H1 (cell line): ENCODE measurements at regions not wholly inside any gene's neighbourhood (a gene's known extent, or its start where the extent isn't known, plus 50 kb on each side); places are given as distances from the start of the nearest gene placed in this dataset.

ENCODE experiments used
- CTCF ChIA-PET: fragments of 300-600 bp; sonication (Branson Sonifier 250); formaldehyde crosslinking; loops from one replicate; lab custom pipeline; 2021; ENCODE audit not compliant: partially characterized antibody; lab: Charles Lee
- POLR2A ChIA-PET: fragments of 300-600 bp; sonication (Branson Sonifier 250); formaldehyde crosslinking; loops from one replicate; lab custom pipeline; 2021; ENCODE audit warnings: inconsistent platforms; ENCODE audit not compliant: partially characterized antibody; lab: Charles Lee
- DNase-seq, 2 experiments: peaks; one replicate each; pipeline versions ENCODE4 v3.0.0 to v3.0.0-alpha.2; 2010 to 2022; ENCODE audit warnings: low spot score in 2 of 2, low read depth in 1 of 2, mixed read lengths in 1 of 2
- FAIRE-seq: peaks from 2 replicates; lab custom pipeline; 2011; peaks lifted over from hg19 to GRCh38; lab: Jason Lieb, UNC
- H2AFZ ChIP-seq: 2 replicates; pipeline ENCODE4 v1.8.1; 2012; ENCODE audit warnings: low read length, inconsistent platforms
- H2AK5ac ChIP-seq: 2 replicates; pipeline ENCODE4 v1.6.1; 2013; ENCODE audit warnings: low read depth, low read length
- H2BK120ac ChIP-seq: replicated peaks from 2 replicates; pipeline ENCODE3; 2013; ENCODE audit warnings: low read depth, low read length, inconsistent platforms
- H2BK12ac ChIP-seq: 2 replicates; pipeline ENCODE4 v1.6.1; 2013; ENCODE audit warnings: low read depth, low read length
- H2BK15ac ChIP-seq: 2 replicates; pipeline ENCODE4 v1.6.1; 2013; ENCODE audit warnings: low read length
- H2BK20ac ChIP-seq: 2 replicates; pipeline ENCODE4 v1.6.1; 2013; ENCODE audit warnings: low read length
- H2BK5ac ChIP-seq: 2 replicates; pipeline ENCODE4 v1.6.1; 2013; ENCODE audit warnings: low read depth, low read length
- H3K14ac ChIP-seq: 2 replicates; pipeline ENCODE4 v1.6.1; 2013; ENCODE audit warnings: inconsistent platforms; ENCODE audit not compliant: insufficient read length
- H3K18ac ChIP-seq: 2 replicates; pipeline ENCODE4 v1.6.1; 2013; ENCODE audit warnings: low read length; ENCODE audit errors: extremely low read depth
- H3K23ac ChIP-seq: 2 replicates; pipeline ENCODE4 v1.6.1; 2013; ENCODE audit warnings: inconsistent platforms; ENCODE audit not compliant: insufficient read length
- H3K23me2 ChIP-seq: 2 replicates; pipeline ENCODE4 v1.6.1; 2013; ENCODE audit warnings: low read depth, low read length
- H3K27ac ChIP-seq: 2 replicates; pipeline ENCODE4 v1.6.1; 2011; ENCODE audit warnings: low read depth, low read length, inconsistent platforms
- H3K27me3 ChIP-seq, 4 experiments: replicated peaks in 1 of 4; 1 replicate in 1 of 4; 2 replicates in 3 of 4; pipeline versions ENCODE4 v1.6.1 to v1.8.1; 2011 to 2013; ENCODE audit warnings: low read length in 3 of 4, mild to moderate bottlenecking in 3 of 4, inconsistent platforms in 2 of 4, mixed read lengths in 2 of 4, moderate library complexity in 1 of 4; ENCODE audit not compliant: control insufficient read depth in 3 of 4, insufficient read depth in 3 of 4; ENCODE audit errors: extremely low read depth in 1 of 4
- H3K36me3 ChIP-seq, 4 experiments: 2 replicates each; pipeline versions ENCODE4 v1.6.1 to v1.8.1; 2011 to 2013; ENCODE audit warnings: mild to moderate bottlenecking in 4 of 4, low read length in 3 of 4, moderate library complexity in 2 of 4, control low read depth in 1 of 4, inconsistent platforms in 1 of 4; ENCODE audit not compliant: insufficient read depth in 4 of 4, control insufficient read depth in 2 of 4
- H3K4ac ChIP-seq: replicated peaks from 2 replicates; pipeline ENCODE3; 2013; ENCODE audit warnings: low read length, low read depth, mixed read lengths, inconsistent platforms; ENCODE audit not compliant: insufficient read length
- H3K4me1 ChIP-seq, 4 experiments: replicated peaks in 1 of 4; 1 replicate in 1 of 4; 2 replicates in 3 of 4; pipeline versions ENCODE4 v1.6.1 to v1.8.1; 2011 to 2013; ENCODE audit warnings: low read length in 3 of 4, inconsistent platforms in 2 of 4, mixed read lengths in 1 of 4; ENCODE audit not compliant: insufficient read depth in 4 of 4, control insufficient read depth in 3 of 4
- H3K4me2 ChIP-seq, 2 experiments: 2 replicates each; pipeline versions ENCODE4 v1.6.1 to v1.8.1; 2011 to 2013; ENCODE audit warnings: low read depth in 2 of 2, low read length in 2 of 2, control low read depth in 1 of 2, inconsistent platforms in 1 of 2, mild to moderate bottlenecking in 1 of 2; ENCODE audit not compliant: insufficient read depth in 1 of 2
- H3K4me3 ChIP-seq, 4 experiments: fragments of 200-600, 300-600 bp in 1 of 4; sonication (generic), shearing (Covaris generic), sonication (Bioruptor Twin) in 1 of 4; 2 replicates each; pipeline versions ENCODE4 v1.5.1 to v1.8.1; 2011 to 2016; ENCODE audit warnings: low read length in 4 of 4, low read depth in 3 of 4, control low read depth in 2 of 4, inconsistent platforms in 2 of 4, mild to moderate bottlenecking in 2 of 4, mixed read lengths in 1 of 4, moderate library complexity in 1 of 4; ENCODE audit not compliant: insufficient read depth in 2 of 4; ENCODE audit errors: extremely low read depth in 1 of 4
- H3K56ac ChIP-seq: replicated peaks from 2 replicates; pipeline ENCODE3; 2013; ENCODE audit warnings: low read depth, mild to moderate bottlenecking, mixed read lengths, low read length, inconsistent platforms; ENCODE audit not compliant: insufficient read length
- H3K79me1 ChIP-seq: 2 replicates; pipeline ENCODE4 v1.6.1; 2013; ENCODE audit warnings: low read depth, low read length, control low read depth
- H3K79me2 ChIP-seq, 2 experiments: 2 replicates each; pipeline versions ENCODE4 v1.6.1 to v1.8.1; 2012 to 2013; ENCODE audit warnings: low read length in 2 of 2, mild to moderate bottlenecking in 2 of 2, inconsistent platforms in 1 of 2; ENCODE audit not compliant: insufficient read depth in 2 of 2, control insufficient read depth in 1 of 2
- H3K9ac ChIP-seq, 4 experiments: replicated peaks in 1 of 4; 1 replicate in 1 of 4; 2 replicates in 3 of 4; pipeline versions ENCODE4 v1.6.1 to v1.8.1; 2011 to 2013; ENCODE audit warnings: low read depth in 3 of 4, low read length in 3 of 4, control low read depth in 2 of 4, mild to moderate bottlenecking in 2 of 4, moderate library complexity in 2 of 4, inconsistent platforms in 1 of 4; ENCODE audit errors: extremely low read depth in 1 of 4
- H3K9me3 ChIP-seq, 2 experiments: 2 replicates each; pipeline versions ENCODE4 v1.6.1 to v1.8.1; 2012 to 2013; ENCODE audit warnings: mild to moderate bottlenecking in 2 of 2, moderate library complexity in 2 of 2, control low read depth in 1 of 2, inconsistent platforms in 1 of 2, low read depth in 1 of 2, low read length in 1 of 2, mixed read lengths in 1 of 2; ENCODE audit not compliant: insufficient read depth in 2 of 2
- H4K20me1 ChIP-seq, 2 experiments: replicated peaks in 1 of 2; 2 replicates each; pipeline versions ENCODE3 to v1.8.1; 2011 to 2013; ENCODE audit warnings: inconsistent platforms in 2 of 2, low read length in 2 of 2, mild to moderate bottlenecking in 1 of 2; ENCODE audit not compliant: insufficient read depth in 2 of 2, control insufficient read depth in 1 of 2
- H4K5ac ChIP-seq: 2 replicates; pipeline ENCODE4 v1.6.1; 2013; ENCODE audit warnings: low read length, low read depth, mixed read lengths, inconsistent platforms; ENCODE audit not compliant: insufficient read length
- H4K8ac ChIP-seq: 2 replicates; pipeline ENCODE4 v1.8.0; 2013; ENCODE audit warnings: mild to moderate bottlenecking, moderate library complexity, low read length, inconsistent platforms; ENCODE audit not compliant: insufficient read depth; ENCODE audit errors: extremely low read depth
- H4K91ac ChIP-seq: replicated peaks from 2 replicates; pipeline ENCODE3; 2013; ENCODE audit warnings: low read length, mixed read lengths, inconsistent platforms; ENCODE audit not compliant: insufficient read length
- HDAC2 ChIP-seq, 2 experiments: fragments of 300-600 bp in 1 of 2; sonication (generic) in 1 of 2; IDR thresholded peaks; 2 replicates each; pipeline ENCODE4 v1.6.1; 2011 to 2012; ENCODE audit warnings: low read depth in 2 of 2, low read length in 2 of 2, mild to moderate bottlenecking in 2 of 2, moderate library complexity in 2 of 2, borderline replicate concordance in 1 of 2, inconsistent platforms in 1 of 2
- PHF8 ChIP-seq: fragments of 200-600 bp; sonication (generic); conservative IDR thresholded peaks from 2 replicates; pipeline ENCODE4 v1.7.1; 2012; ENCODE audit warnings: low read depth, mild to moderate bottlenecking, inconsistent platforms, low read length, moderate library complexity
- TCF12 ChIP-seq: IDR thresholded peaks from 2 replicates; pipeline ENCODE4 v1.6.1; 2011; ENCODE audit warnings: low read depth, mild to moderate bottlenecking, low read length
- WGBS, 2 experiments: shearing (Covaris generic) in 1 of 2; methylation state at CpG; one replicate each; pipeline versions ENCODE4 v1.1.6 to v1.1.7; 2013 to 2015; ENCODE audit warnings: low lambda C conversion rate in 2 of 2, mixed read lengths in 2 of 2, inconsistent platforms in 1 of 2, low coverage in 1 of 2, missing lambda C conversion rate in 1 of 2; ENCODE audit not compliant: insufficient replicate concordance in 2 of 2, insufficient coverage in 1 of 2, insufficient read length in 1 of 2; ENCODE audit errors: extremely low coverage in 1 of 2, missing lambda C conversion rate in 1 of 2; 5-methylcytosine and 5-hydroxymethylcytosine counted together

- Histone ChIP-seq H3K4ac (no peak overlapping the region), H2BK120ac (no peak overlapping the region), H3K79me2 (no peaks in the 10 kb centered on the region), H3K56ac (no peak overlapping the region), H2BK5ac (no peak overlapping the region), H3K14ac (no peak overlapping the region), H2AFZ (no peak overlapping the region), H4K8ac (no peak overlapping the region), H2AK5ac (no peak overlapping the region), H3K79me1 (no peaks in the 10 kb centered on the region), H2BK20ac (no peak overlapping the region), H3K4me1 (no peaks in the 10 kb centered on the region), H3K4me2 (no peak overlapping the region), H3K9ac (no peak overlapping the region), H4K5ac (no peak overlapping the region), H3K36me3 (no peaks in the 10 kb centered on the region), H4K20me1 (no peaks in the 10 kb centered on the region), H3K23me2 (no peaks in the 10 kb centered on the region), H3K9me3 (no peaks in the 10 kb centered on the region), H2BK15ac (no peak overlapping the region), H3K27ac (no peak overlapping the region), H4K91ac (no peak overlapping the region), H2BK12ac (no peak overlapping the region), H3K27me3 (peaks cover 0 to 2% (median 0%) of the 10 kb centered on the region in 4 experiments; a peak in 1 of 7 replicates), H3K4me3 (no peak overlapping the region), H3K23ac (no peak overlapping the region), H3K18ac (no peak overlapping the region)
- FAIRE-seq (no peak), DNase-seq (no peak)
- ChIA-PET CTCF (no interaction called here), POLR2A (no interaction called here)
- 85% methylated on average over 1 of the region's 1 CpG; no CpG with 5 or more reads in 1 of the 2 experiments for WGBS, 2 experiments
- no peak for TF ChIP-seq HDAC2 (IDR thresholded peaks at IDR 0.05; ENCODE audit: borderline replicate concordance in 1 of 2, low read depth in 2 of 2, low read length in 2 of 2)
- no peak for TF ChIP-seq TCF12
- TF ChIP-seq PHF8: no peak
Measured at GRCh38 chr5:67462147-67462546, 265.5 kb upstream of the CD180 start.
